Endodermal cell (in vitro differentiated cells): ENCODE measurements at regions not wholly inside any gene's neighbourhood (a gene's known extent, or its start where the extent isn't known, plus 50 kb on each side); places are given as distances from the start of the nearest gene placed in this dataset.
"Not testable (repeated sequence)": the region's sequence is repeated elsewhere in the genome, so short reads cannot be mapped to it uniquely, and the experiment has no call there.

Source experiments
- DNase-seq: peaks from one replicate; pipeline ENCODE4 v3.0.0-alpha.2; 2017
- H3K27ac ChIP-seq: 2 replicates; pipeline ENCODE4 v1.5.1; 2013; ENCODE audit warnings: mild to moderate bottlenecking, low read depth, low read length, moderate library complexity
- H3K27me3 ChIP-seq: 2 replicates; pipeline ENCODE4 v1.6.1; 2013; ENCODE audit warnings: mild to moderate bottlenecking, low read length, moderate library complexity; ENCODE audit not compliant: insufficient read depth, control insufficient read depth, poor library complexity, severe bottlenecking
- H3K36me3 ChIP-seq: 2 replicates; pipeline ENCODE4 v1.7.0; 2013; ENCODE audit warnings: mild to moderate bottlenecking, low read length, moderate library complexity; ENCODE audit not compliant: control insufficient read depth, insufficient read depth
- H3K4me1 ChIP-seq: one replicate; pipeline ENCODE4 v1.7.0; 2013; ENCODE audit warnings: low read length; ENCODE audit not compliant: control insufficient read depth, insufficient read depth
- H3K4me3 ChIP-seq: 2 replicates; pipeline ENCODE4 v1.5.1; 2013; ENCODE audit warnings: mild to moderate bottlenecking, low read length, moderate library complexity
- H3K9ac ChIP-seq: 2 replicates; pipeline ENCODE4 v1.6.1; 2013; ENCODE audit warnings: mild to moderate bottlenecking, low read length, moderate library complexity; ENCODE audit not compliant: poor library complexity, severe bottlenecking; ENCODE audit errors: extremely low read depth
- H3K9me3 ChIP-seq: 2 replicates; pipeline ENCODE4 v1.6.1; 2013; ENCODE audit warnings: mild to moderate bottlenecking, low read length, moderate library complexity; ENCODE audit not compliant: control insufficient read depth
- H3K27ac Mint-ChIP-seq: 2 replicates; pipeline ENCODE4 v1.8.0; 2020; ENCODE audit warnings: mixed read lengths
- H3K27me3 Mint-ChIP-seq: 2 replicates; pipeline ENCODE4 v1.8.0; 2021; ENCODE audit warnings: mild to moderate bottlenecking, mixed read lengths; ENCODE audit not compliant: insufficient read depth
- H3K36me3 Mint-ChIP-seq: 2 replicates; pipeline ENCODE4 v1.8.0; 2020; ENCODE audit warnings: low read depth, mixed read lengths
- H3K4me1 Mint-ChIP-seq: 2 replicates; pipeline ENCODE4 v1.8.0; 2020; ENCODE audit warnings: mixed read lengths
- H3K4me3 Mint-ChIP-seq: 2 replicates; pipeline ENCODE4 v1.8.0; 2020; ENCODE audit warnings: mild to moderate bottlenecking, moderate library complexity, mixed read lengths
- H3K9me3 Mint-ChIP-seq: 2 replicates; pipeline ENCODE4 v1.8.0; 2020; ENCODE audit warnings: mild to moderate bottlenecking, mixed read lengths
- CTCF ChIP-seq: fragments of 200-600 bp; sonication (generic); conservative IDR thresholded peaks from 2 replicates; pipeline ENCODE4 v1.5.0; 2021; ENCODE audit warnings: antibody characterized with exemption, mild to moderate bottlenecking
- WGBS, 2 experiments: methylation state at CpG; one replicate each; pipeline versions ENCODE4 v1.1.5 to v1.1.7; 2013; ENCODE audit warnings: missing lambda C conversion rate in 2 of 2, mixed read lengths in 1 of 2; ENCODE audit not compliant: insufficient coverage in 1 of 2, insufficient read length in 1 of 2; 5-methylcytosine and 5-hydroxymethylcytosine counted together

DNA sequence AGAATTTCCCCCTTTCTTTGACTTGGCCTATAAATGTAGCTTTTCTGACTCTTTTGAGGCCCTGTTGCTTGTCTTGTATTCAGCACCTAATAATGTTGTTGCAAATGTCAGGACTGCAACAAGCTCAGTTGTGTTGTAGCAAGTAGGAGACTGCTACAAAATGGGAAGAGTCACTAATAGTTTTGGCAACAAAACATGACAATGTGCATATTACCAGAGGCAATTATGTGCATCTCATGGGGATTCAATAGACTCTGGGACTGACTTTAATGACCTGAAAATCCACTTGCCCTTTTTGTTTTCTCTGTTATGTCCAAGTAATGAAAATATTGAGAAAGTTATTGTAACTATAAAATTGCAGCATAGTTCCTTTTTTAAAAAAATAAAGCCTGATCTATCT is 368.4 kb downstream of the OSTF1 start:
- no peak overlapping the region for H3K27ac ChIP-seq
- H3K27ac Mint-ChIP-seq = no peak overlapping the region
- no peaks in the 10 kb centered on the region for H3K4me1 ChIP-seq
- DNase-seq = no peak
- no peaks in the 10 kb centered on the region for H3K9me3 ChIP-seq
- H3K4me1 Mint-ChIP-seq = peaks cover 18% of the 10 kb centered on the region
- H3K27me3 Mint-ChIP-seq = no peaks in the 10 kb centered on the region
- no peak overlapping the region for H3K4me3 Mint-ChIP-seq
- no peaks in the 10 kb centered on the region for H3K36me3 ChIP-seq
- H3K4me3 ChIP-seq = no peak overlapping the region
- peaks cover 1% of the 10 kb centered on the region for H3K9me3 Mint-ChIP-seq
- no peak for TF ChIP-seq CTCF
- no peaks in the 10 kb centered on the region for H3K36me3 Mint-ChIP-seq
- no peak overlapping the region for H3K9ac ChIP-seq
- no peaks in the 10 kb centered on the region for H3K27me3 ChIP-seq

- no peak for DNase-seq
These were observed 369.2 kb downstream of the OSTF1 start for GRCh38 chr9:75457474-75458011.

DNA sequence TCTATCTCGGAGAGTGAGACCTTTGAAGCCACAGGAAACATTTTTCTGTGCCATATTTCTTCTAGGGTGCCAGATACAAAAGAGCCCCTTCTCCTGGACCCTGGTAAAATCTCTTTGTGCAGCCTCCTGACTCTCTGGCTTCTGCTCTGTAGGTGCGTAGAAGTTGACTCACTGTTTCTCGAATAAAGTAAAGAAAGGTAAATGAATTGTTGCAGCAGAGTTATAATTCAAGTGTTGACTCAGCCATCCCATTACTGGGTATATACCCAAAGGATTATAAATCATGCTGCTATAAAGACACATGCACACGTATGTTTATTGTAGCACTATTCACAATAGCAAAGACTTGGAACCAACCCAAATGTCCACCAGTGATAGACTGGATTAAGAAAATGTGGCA is 371.0 kb downstream of the OSTF1 start:
- not testable (repeated sequence) for H3K27ac ChIP-seq, H3K27me3 Mint-ChIP-seq, H3K9ac ChIP-seq, H3K27me3 ChIP-seq, H3K9me3 ChIP-seq, H3K36me3 Mint-ChIP-seq, H3K4me3 Mint-ChIP-seq, H3K4me3 ChIP-seq, H3K4me1 ChIP-seq, H3K27ac Mint-ChIP-seq, H3K36me3 ChIP-seq, H3K9me3 Mint-ChIP-seq, DNase-seq
- 59 to 94% methylated on average over 2 to 3 of the region's 4 CpGs for WGBS, 2 experiments
- peaks cover 15% of the 10 kb centered on the region for H3K4me1 Mint-ChIP-seq

More at GRCh38 chr9:75457474-75458011, 369.2 kb downstream of the OSTF1 start:
- Mint-ChIP-seq H3K4me1 (peaks cover 17% of the 10 kb centered on the region), H3K27ac (no peak overlapping the region), H3K36me3 (no peaks in the 10 kb centered on the region), H3K27me3 (no peaks in the 10 kb centered on the region), H3K9me3 (peaks cover 1% of the 10 kb centered on the region), H3K4me3 (no peak overlapping the region)
- TF ChIP-seq CTCF = no peak
- Histone ChIP-seq H3K36me3 (no peaks in the 10 kb centered on the region), H3K4me1 (no peaks in the 10 kb centered on the region), H3K9me3 (no peaks in the 10 kb centered on the region), H3K27me3 (no peaks in the 10 kb centered on the region), H3K27ac (no peak overlapping the region), H3K4me3 (no peak overlapping the region), H3K9ac (no peak overlapping the region)
- 81 to 82% methylated on average over 3 to 6 of the region's 6 CpGs for WGBS, 2 experiments

- DNase-seq = no peak
- no peaks in the 10 kb centered on the region for H3K27me3 Mint-ChIP-seq
- no peak for TF ChIP-seq CTCF
- Histone ChIP-seq H3K4me1 (no peaks in the 10 kb centered on the region), H3K27ac (no peak overlapping the region), H3K9me3 (no peaks in the 10 kb centered on the region), H3K36me3 (no peaks in the 10 kb centered on the region), H3K4me3 (no peak overlapping the region), H3K9ac (no peak overlapping the region), H3K27me3 (no peaks in the 10 kb centered on the region)
- H3K4me1 Mint-ChIP-seq = peaks cover 15% of the 10 kb centered on the region
- no peak overlapping the region for H3K27ac Mint-ChIP-seq
- H3K4me3 Mint-ChIP-seq = no peak overlapping the region
- H3K36me3 Mint-ChIP-seq = no peaks in the 10 kb centered on the region
- peaks cover 1% of the 10 kb centered on the region for H3K9me3 Mint-ChIP-seq
These were observed 372.9 kb downstream of the OSTF1 start for GRCh38 chr9:75461183-75461582.
